ENCODE measurements at regions not wholly inside any gene's neighbourhood (a gene's known extent, or its start where the extent isn't known, plus 50 kb on each side); places are given as distances from the start of the nearest gene placed in this dataset.

GRCh38 chr4:24071612-24072372 is 181.9 kb upstream of the PPARGC1A start:
- TF ChIP-seq CTCF (IDR thresholded peaks at IDR 0.05) = no peak
- no peak for TF ChIP-seq POLR2A (IDR thresholded peaks at IDR 0.05)
